Activated CD4-positive, alpha-beta memory T cell treated with anti-CD3 and anti-CD28 coated beads, Interleukin-2, amount 10 ng/mL, durations not matched to agents 7 days and 5 days (primary cell): ENCODE measurements at regions not wholly inside any gene's neighbourhood (a gene's known extent, or its start where the extent isn't known, plus 50 kb on each side); places are given as distances from the start of the nearest gene placed in this dataset.
"Not testable (repeated sequence)": the region's sequence is repeated elsewhere in the genome, so short reads cannot be mapped to it uniquely, and the experiment has no call there.

Source experiments
- CTCF ChIA-PET: fragments of 350-600 bp; sonication (Branson Sonifier 250); formaldehyde crosslinking; loops from one replicate; lab custom pipeline; 2021; ENCODE audit warnings: antibody characterized with exemption, inconsistent platforms; lab: Charles Lee
- POLR2A ChIA-PET: fragments of 350-600 bp; sonication (Branson Sonifier 250); formaldehyde crosslinking; loops from one replicate; lab custom pipeline; 2021; ENCODE audit warnings: antibody characterized with exemption; lab: Charles Lee
- DNase-seq: peaks from one replicate; pipeline ENCODE4 v3.0.0-alpha.2; 2020
- H3K27ac Mint-ChIP-seq: one replicate; pipeline ENCODE4 v1.8.0; 2021; ENCODE audit warnings: mild to moderate bottlenecking, mixed read lengths
- H3K27me3 Mint-ChIP-seq: one replicate; pipeline ENCODE4 v1.8.0; 2021; ENCODE audit warnings: mixed read lengths
- H3K36me3 Mint-ChIP-seq: one replicate; pipeline ENCODE4 v1.8.0; 2021; ENCODE audit warnings: low read depth, mixed read lengths
- H3K4me1 Mint-ChIP-seq: one replicate; pipeline ENCODE4 v1.8.0; 2021; ENCODE audit warnings: mixed read lengths
- H3K4me3 Mint-ChIP-seq: one replicate; pipeline ENCODE4 v1.8.0; 2021; ENCODE audit warnings: mild to moderate bottlenecking, mixed read lengths
- H3K9me3 Mint-ChIP-seq: one replicate; pipeline ENCODE4 v1.8.0; 2021; ENCODE audit warnings: mixed read lengths

DNA sequence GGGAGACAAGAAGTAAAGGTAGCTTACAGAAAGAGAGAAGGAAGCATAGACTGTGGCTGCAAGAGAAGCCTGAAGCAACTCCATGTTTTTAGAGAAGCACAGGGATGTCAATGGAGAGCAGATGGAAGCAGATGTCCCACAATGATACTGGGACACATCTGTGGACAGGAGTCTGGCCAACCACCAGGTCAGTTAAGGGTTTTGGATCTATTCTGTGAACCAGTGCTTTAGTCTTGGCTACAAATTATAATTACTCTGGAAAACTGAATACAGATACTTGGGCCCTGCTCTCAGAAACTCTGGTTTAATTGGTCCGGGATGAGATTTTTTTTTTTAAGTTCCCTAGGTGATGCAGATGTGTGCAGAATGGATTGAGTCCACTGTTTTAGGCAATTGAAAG, 592.8 kb downstream of the CSNK1G3 start:
- peaks cover 3% of the 10 kb centered on the region for H3K9me3 Mint-ChIP-seq
- no peaks in the 10 kb centered on the region for H3K36me3 Mint-ChIP-seq
- ChIA-PET CTCF (no interaction called here), POLR2A (no interaction called here)
- H3K4me3 Mint-ChIP-seq: no peak overlapping the region
- no peak overlapping the region for H3K27ac Mint-ChIP-seq
- H3K4me1 Mint-ChIP-seq: no peaks in the 10 kb centered on the region
- DNase-seq: no peak
- H3K27me3 Mint-ChIP-seq: no peaks in the 10 kb centered on the region

GRCh38 chr5:124104344-124104743, 592.4 kb downstream of the CSNK1G3 start:
- H3K9me3 Mint-ChIP-seq: peaks cover 3% of the 10 kb centered on the region
- CTCF ChIA-PET: no interaction called here
- POLR2A ChIA-PET: no interaction called here
- H3K4me1 Mint-ChIP-seq: no peaks in the 10 kb centered on the region
- no peak overlapping the region for H3K4me3 Mint-ChIP-seq
- no peak for DNase-seq
- no peaks in the 10 kb centered on the region for H3K27me3 Mint-ChIP-seq
- no peak overlapping the region for H3K27ac Mint-ChIP-seq
- H3K36me3 Mint-ChIP-seq: no peaks in the 10 kb centered on the region

GRCh38 chr5:124103671-124104070, 591.7 kb downstream of the CSNK1G3 start:
- POLR2A ChIA-PET: no interaction called here
- no peak for DNase-seq
- Mint-ChIP-seq H3K9me3 (peaks cover 3% of the 10 kb centered on the region), H3K4me1 (no peaks in the 10 kb centered on the region), H3K4me3 (no peak overlapping the region), H3K27ac (no peak overlapping the region), H3K27me3 (no peaks in the 10 kb centered on the region), H3K36me3 (no peaks in the 10 kb centered on the region)
- CTCF ChIA-PET: no interaction called here

- H3K27ac Mint-ChIP-seq, CTCF ChIA-PET, H3K27me3 Mint-ChIP-seq, H3K9me3 Mint-ChIP-seq, H3K4me1 Mint-ChIP-seq, POLR2A ChIA-PET, H3K36me3 Mint-ChIP-seq, DNase-seq, H3K4me3 Mint-ChIP-seq: not testable (repeated sequence)
Observed at GRCh38 chr5:124103056-124103455, 591.1 kb downstream of the CSNK1G3 start.

GRCh38 chr5:124102486-124102885, 590.5 kb downstream of the CSNK1G3 start:
- CTCF ChIA-PET: no interaction called here
- Mint-ChIP-seq H3K36me3 (no peaks in the 10 kb centered on the region), H3K27ac (no peak overlapping the region), H3K4me3 (no peak overlapping the region), H3K9me3 (peaks cover 3% of the 10 kb centered on the region), H3K4me1 (no peaks in the 10 kb centered on the region), H3K27me3 (no peaks in the 10 kb centered on the region)
- DNase-seq: no peak
- POLR2A ChIA-PET: no interaction called here

GRCh38 chr5:124093658-124094057, 581.7 kb downstream of the CSNK1G3 start:
- Mint-ChIP-seq H3K27me3 (no peaks in the 10 kb centered on the region), H3K27ac (no peak overlapping the region), H3K4me1 (no peaks in the 10 kb centered on the region), H3K36me3 (no peaks in the 10 kb centered on the region), H3K4me3 (no peak overlapping the region), H3K9me3 (peaks cover 9% of the 10 kb centered on the region)
- POLR2A ChIA-PET: no interaction called here
- CTCF ChIA-PET: no interaction called here
- no peak for DNase-seq

GRCh38 chr5:124090115-124090514, 578.1 kb downstream of the CSNK1G3 start:
- POLR2A ChIA-PET: no interaction called here
- H3K27me3 Mint-ChIP-seq: no peaks in the 10 kb centered on the region
- no peak for DNase-seq
- H3K36me3 Mint-ChIP-seq: no peaks in the 10 kb centered on the region
- no peaks in the 10 kb centered on the region for H3K4me1 Mint-ChIP-seq
- H3K9me3 Mint-ChIP-seq: peaks cover 11% of the 10 kb centered on the region
- CTCF ChIA-PET: no interaction called here
- H3K27ac Mint-ChIP-seq: no peak overlapping the region
- no peak overlapping the region for H3K4me3 Mint-ChIP-seq

- CTCF ChIA-PET: no interaction called here
- Mint-ChIP-seq H3K4me1 (no peaks in the 10 kb centered on the region), H3K27ac (no peak overlapping the region), H3K27me3 (no peaks in the 10 kb centered on the region), H3K9me3 (peaks cover 8% of the 10 kb centered on the region), H3K4me3 (no peak overlapping the region), H3K36me3 (no peaks in the 10 kb centered on the region)
- no peak for DNase-seq
- POLR2A ChIA-PET: no interaction called here
Observed at GRCh38 chr5:124089578-124089977, 577.6 kb downstream of the CSNK1G3 start.

DNA sequence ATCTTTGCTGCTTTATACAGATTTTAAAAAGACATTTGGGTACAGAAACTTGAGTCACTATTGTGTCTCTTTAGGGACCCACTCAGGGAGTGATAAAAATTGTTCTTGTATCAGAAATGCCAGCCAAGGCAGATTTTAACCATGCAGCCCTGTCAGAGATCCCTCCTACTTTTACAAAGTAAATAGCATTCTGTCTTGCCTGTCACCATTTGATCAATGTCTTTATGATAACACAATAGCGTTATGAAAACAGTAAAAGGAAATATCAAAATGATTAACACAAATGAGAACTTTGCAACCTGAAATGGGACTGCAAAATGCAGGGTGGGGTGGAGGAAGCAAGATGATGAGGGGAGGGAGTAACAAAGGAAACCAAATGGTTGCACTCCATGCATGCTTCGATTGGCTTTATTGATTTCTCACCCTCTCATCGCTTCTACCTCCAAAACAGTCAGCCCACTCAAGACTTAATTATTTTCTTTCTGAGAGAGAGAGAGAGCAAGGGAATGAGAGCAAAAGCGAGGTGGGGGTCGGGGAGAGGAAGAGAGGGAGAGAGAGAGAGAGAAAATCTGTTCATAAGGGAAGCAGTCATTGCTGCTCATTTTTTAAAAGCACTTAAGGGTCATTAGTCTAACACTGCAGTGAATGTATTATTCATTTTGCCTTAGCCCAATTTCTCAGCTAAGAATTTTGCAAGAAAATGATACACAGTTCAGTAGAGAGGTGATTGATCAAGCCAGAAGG, 576.5 kb downstream of the CSNK1G3 start:
- Mint-ChIP-seq H3K4me3 (no peak overlapping the region), H3K4me1 (no peaks in the 10 kb centered on the region), H3K27me3 (no peaks in the 10 kb centered on the region), H3K36me3 (no peaks in the 10 kb centered on the region), H3K9me3 (peaks cover 10% of the 10 kb centered on the region), H3K27ac (no peak overlapping the region)
- CTCF ChIA-PET: no interaction called here
- POLR2A ChIA-PET: no interaction called here
- no peak for DNase-seq

DNA sequence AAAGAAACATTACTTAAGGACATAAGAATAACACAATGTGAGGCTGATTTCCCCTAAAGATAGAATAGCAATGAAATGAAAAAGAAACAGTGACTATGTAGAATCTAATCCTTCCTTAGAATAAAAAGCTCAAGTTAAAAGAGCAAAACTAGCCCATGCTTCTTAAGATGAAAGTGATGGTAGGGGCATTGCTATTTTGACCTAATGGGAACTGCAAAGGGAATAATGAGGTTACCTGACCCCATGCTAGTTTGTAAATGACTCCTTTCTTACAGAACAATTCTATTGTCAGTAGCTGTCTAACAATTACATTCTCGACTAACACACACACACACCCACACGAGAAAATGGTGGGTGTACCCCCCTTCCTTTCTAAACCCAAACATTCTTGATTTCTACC, 575.8 kb downstream of the CSNK1G3 start:
- Mint-ChIP-seq H3K4me1 (no peaks in the 10 kb centered on the region), H3K27ac (no peak overlapping the region), H3K36me3 (no peaks in the 10 kb centered on the region), H3K9me3 (peaks cover 10% of the 10 kb centered on the region), H3K4me3 (no peak overlapping the region), H3K27me3 (no peaks in the 10 kb centered on the region)
- ChIA-PET CTCF (no interaction called here), POLR2A (no interaction called here)
- no peak for DNase-seq

- no peaks in the 10 kb centered on the region for H3K27me3 Mint-ChIP-seq
Observed at GRCh38 chr5:124080256-124080655, 568.3 kb downstream of the CSNK1G3 start.

GRCh38 chr5:124079062-124079461, 567.1 kb downstream of the CSNK1G3 start:
- no peak overlapping the region for H3K4me3 Mint-ChIP-seq
- no peaks in the 10 kb centered on the region for H3K27me3 Mint-ChIP-seq
- no peak overlapping the region for H3K27ac Mint-ChIP-seq
- CTCF ChIA-PET: no interaction called here
- no peak for DNase-seq
- POLR2A ChIA-PET: no interaction called here
- H3K4me1 Mint-ChIP-seq: no peaks in the 10 kb centered on the region
- H3K9me3 Mint-ChIP-seq: peaks cover 3% of the 10 kb centered on the region
- no peaks in the 10 kb centered on the region for H3K36me3 Mint-ChIP-seq

More at GRCh38 chr5:124080256-124080655, 568.3 kb downstream of the CSNK1G3 start:
- ChIA-PET POLR2A (no interaction called here), CTCF (no interaction called here)
- H3K9me3 Mint-ChIP-seq: peaks cover 5% of the 10 kb centered on the region
- H3K4me1 Mint-ChIP-seq: no peaks in the 10 kb centered on the region
- H3K27ac Mint-ChIP-seq: no peak overlapping the region
- H3K4me3 Mint-ChIP-seq: no peak overlapping the region
- H3K36me3 Mint-ChIP-seq: no peaks in the 10 kb centered on the region
- no peak for DNase-seq

- Mint-ChIP-seq H3K27ac (no peak overlapping the region), H3K36me3 (no peaks in the 10 kb centered on the region), H3K4me3 (no peak overlapping the region), H3K9me3 (no peaks in the 10 kb centered on the region), H3K4me1 (no peaks in the 10 kb centered on the region), H3K27me3 (no peaks in the 10 kb centered on the region)
- POLR2A ChIA-PET: no interaction called here
- DNase-seq: no peak
- CTCF ChIA-PET: no interaction called here
Observed at GRCh38 chr5:124074500-124074899, 562.5 kb downstream of the CSNK1G3 start.

DNA sequence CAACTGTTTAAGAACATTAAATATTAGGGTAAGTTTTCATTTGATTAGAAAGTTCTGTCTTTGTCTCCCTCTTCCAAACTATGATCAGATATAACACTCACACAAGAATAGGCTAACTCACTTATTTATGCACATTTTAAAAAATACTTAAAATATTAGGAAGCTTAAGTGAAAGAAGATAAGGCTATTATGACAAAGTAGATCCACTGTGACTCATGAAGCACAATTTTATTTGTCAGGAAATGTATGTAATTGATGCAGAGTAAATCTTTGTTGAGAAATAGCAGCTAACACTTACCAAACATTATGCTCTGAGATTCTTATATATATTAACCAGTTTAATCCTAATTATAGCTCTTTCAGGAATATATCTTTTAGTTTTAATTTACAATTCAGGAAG, 560.6 kb downstream of the CSNK1G3 start:
- H3K4me3 Mint-ChIP-seq: no peak overlapping the region
- H3K4me1 Mint-ChIP-seq: no peaks in the 10 kb centered on the region
- no peaks in the 10 kb centered on the region for H3K9me3 Mint-ChIP-seq
- CTCF ChIA-PET: no interaction called here
- no peak for DNase-seq
- POLR2A ChIA-PET: no interaction called here
- no peaks in the 10 kb centered on the region for H3K36me3 Mint-ChIP-seq
- H3K27me3 Mint-ChIP-seq: no peaks in the 10 kb centered on the region
- H3K27ac Mint-ChIP-seq: no peak overlapping the region
